Renal cortex interstitium (tissue), 11 donors: ENCODE measurements at regions not wholly inside any gene's neighbourhood (a gene's known extent, or its start where the extent isn't known, plus 50 kb on each side); places are given as distances from the start of the nearest gene placed in this dataset.

Experiments
- DNase-seq, 11 donors: peaks; one replicate each; pipeline ENCODE4 v3.0.0-alpha.2; 2013; ENCODE audit warnings: low read depth in 9 of 11, low spot score in 4 of 11; ENCODE audit errors: extremely low read depth in 1 of 11

DNA sequence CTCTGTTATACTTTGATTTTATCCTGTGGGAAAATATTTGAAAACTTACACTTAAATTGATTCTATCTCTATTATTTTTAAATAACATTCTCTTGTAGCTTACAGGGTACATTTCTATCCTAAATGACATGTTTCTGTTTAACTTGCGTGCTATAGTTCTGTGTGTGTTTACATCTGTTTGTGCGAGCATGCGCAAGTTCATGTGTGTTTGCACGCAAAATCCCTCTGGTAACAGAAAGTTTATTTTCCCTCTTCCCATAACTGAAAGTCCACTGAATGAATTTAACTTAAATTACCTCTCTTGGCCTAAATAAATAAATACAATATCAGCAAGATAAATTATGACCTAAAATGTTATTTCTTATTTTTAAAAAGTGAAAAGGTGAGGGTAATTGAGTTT lies 117.3 kb upstream of the NEO1 start:
- no peak for DNase-seq

DNA sequence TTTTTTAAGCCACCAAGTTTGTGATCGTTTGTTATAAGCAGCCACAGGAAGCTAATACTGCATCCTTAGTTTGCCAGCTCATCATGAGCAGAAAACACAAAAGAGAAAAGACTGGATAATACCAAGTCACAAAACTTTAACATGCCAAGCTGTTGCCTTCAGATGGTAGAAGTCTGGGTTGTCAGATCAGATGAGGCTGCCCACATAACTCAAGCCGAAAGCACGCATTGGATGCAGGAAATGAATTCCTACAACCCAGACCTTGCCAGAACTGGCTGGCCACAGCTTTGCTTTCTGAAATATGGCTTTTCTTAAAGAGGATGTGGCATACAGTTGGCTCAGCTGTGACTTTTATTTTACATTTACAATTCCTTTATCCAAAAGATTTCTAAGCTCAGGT lies 118.3 kb upstream of the NEO1 start:
- no peak for DNase-seq

GRCh38 chr15:72932472-72932871 lies 119.8 kb upstream of the NEO1 start:
- no peak for DNase-seq

- no peak for DNase-seq
Observed at GRCh38 chr15:72927451-72927850, 124.8 kb upstream of the NEO1 start.

DNA sequence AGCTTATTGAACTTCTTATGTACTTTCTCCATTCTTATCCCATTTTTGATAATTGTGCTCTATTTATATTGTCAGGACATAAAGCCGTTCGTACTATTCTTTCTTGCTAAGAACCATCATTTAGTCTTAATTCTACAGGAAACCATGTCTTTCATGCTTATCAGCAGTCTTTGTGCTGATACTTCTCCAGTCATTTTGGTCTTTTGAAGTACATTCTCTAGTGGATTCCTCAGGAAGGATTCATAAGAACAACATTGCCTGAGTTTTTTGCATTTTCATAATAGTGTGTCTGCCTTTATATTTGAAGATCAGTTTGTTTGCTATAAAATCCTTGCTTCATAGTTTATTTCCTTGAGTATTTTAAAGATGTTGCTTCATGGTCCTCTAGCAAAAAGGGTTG lies 126.6 kb upstream of the NEO1 start:
- DNase-seq = no peak

DNA sequence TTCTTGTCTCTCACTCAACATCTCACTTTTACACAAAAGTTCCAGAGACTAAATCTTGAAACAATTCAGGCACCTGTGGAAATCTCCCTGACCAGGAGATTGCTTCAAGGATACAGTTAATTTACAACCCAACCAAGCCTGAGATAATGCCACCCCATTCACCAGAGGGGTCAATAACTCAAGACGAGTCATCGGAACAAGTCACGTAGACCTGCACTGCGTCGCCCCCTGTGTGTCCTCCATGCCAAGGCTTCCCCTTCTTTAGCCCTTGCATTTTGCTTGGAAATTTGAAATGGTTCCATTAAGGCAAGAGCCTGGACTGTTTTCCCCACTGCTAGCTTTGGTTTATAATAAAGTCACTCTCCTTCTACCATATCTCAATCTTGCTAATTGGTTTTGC lies 129.0 kb upstream of the NEO1 start:
- no peak for DNase-seq

- DNase-seq = no peak
Observed at GRCh38 chr15:72920551-72920950, 131.7 kb upstream of the NEO1 start.

- DNase-seq = no peak
Observed at GRCh38 chr15:72919936-72920465, 132.3 kb upstream of the NEO1 start.

- no peak for DNase-seq
Observed at GRCh38 chr15:72916897-72917296, 133.3 kb upstream of the ADPGK start.

- no peak for DNase-seq
Observed at GRCh38 chr15:72916378-72916777, 132.8 kb upstream of the ADPGK start.

DNA sequence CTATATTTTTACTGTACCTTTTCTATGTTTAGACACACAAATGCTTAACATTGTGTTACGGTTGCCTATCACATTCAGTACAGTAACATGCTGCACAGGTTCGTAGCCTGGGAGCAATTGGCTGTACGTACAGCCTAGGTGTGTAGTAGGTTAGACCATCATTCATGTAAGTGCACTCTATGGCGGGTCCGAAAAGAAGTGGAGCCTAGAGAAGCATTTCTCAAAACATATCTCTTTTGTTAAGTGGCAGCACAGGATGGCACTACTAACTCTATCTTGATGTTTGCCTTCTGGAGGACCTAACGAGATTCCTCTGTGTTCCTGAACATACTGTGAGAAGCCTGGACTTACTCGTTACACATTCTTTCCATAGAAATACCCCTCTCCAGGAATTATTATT lies 132.3 kb upstream of the ADPGK start:
- no peak for DNase-seq

- no peak for DNase-seq
Observed at GRCh38 chr15:72912996-72913395, 129.4 kb upstream of the ADPGK start.

GRCh38 chr15:72912121-72912520 lies 128.6 kb upstream of the ADPGK start:
- no peak for DNase-seq

- DNase-seq = no peak
Observed at GRCh38 chr15:72911626-72912025, 128.1 kb upstream of the ADPGK start.

DNA sequence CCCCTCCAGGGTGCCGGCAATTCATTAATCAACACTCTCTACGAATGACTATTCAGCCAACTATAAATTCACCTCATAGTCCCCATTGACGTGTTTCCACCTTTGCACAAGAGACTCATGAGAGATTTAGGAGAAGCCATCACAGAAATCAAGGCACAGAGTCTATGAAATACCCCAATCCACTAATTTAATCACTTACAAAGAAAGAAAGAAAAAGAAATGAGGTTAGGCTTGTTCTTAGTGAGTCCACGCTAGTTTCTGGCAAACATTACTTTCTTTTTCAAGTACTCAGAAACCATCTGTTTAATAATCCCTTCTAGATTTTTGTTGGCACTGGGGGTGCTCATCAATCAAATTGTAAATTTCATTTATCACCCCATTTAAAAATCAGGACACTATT lies 125.2 kb upstream of the ADPGK start:
- no peak for DNase-seq

GRCh38 chr15:72907733-72908132 lies 124.2 kb upstream of the ADPGK start:
- DNase-seq = peak in 4 of 11 donors; percentile 13 to 47 (median 29)

DNA sequence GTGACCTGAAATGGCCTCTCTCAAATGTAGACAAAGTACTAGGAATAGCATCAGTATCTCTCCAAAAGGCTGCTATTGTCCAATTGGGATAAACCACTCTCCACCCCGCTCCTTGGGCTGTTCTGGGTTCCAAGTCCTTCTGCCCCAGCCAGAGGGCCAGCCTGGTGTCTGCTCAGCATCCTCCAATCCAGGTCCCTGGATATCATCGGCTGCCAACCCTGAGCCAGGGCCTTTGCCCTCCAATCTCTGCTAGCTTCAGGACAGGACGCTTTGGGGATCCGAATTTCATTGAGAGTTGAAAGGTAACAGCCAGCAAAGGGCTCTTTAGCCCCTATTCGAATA lies 119.3 kb upstream of the ADPGK start:
- no peak for DNase-seq

GRCh38 chr15:72902245-72902918 lies 118.8 kb upstream of the ADPGK start:
- DNase-seq = peak in 7 of 11 donors; percentile 33 to 55 (median 46)

DNA sequence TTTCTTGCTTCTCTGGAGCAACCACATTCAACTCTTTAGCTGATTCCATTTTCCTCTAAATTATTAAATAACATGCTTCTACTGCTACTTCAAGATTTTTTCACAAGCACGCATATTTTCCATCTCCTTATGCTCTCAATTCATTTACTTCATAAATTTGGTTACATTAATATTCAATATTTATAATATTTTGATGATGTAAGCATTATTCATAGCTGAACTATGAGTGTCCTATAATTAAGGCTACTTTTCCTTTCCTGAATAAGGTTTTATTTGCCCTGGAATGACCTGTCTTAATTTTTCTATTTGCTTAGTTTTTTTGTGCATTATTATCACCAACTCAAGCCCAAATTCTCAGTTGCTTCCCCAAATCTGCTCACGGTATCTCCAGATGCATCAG lies 109.4 kb upstream of the ADPGK start:
- DNase-seq = no peak

GRCh38 chr15:72890043-72890442 lies 106.5 kb upstream of the ADPGK start:
- DNase-seq = no peak

GRCh38 chr15:72889545-72889944 lies 106.0 kb upstream of the ADPGK start:
- no peak for DNase-seq
